ENCODE measurements at regions not wholly inside any gene's neighbourhood (a gene's known extent, or its start where the extent isn't known, plus 50 kb on each side); places are given as distances from the start of the nearest gene placed in this dataset.
"Not testable (repeated sequence)": the region's sequence is repeated elsewhere in the genome, so short reads cannot be mapped to it uniquely, and the experiment has no call there.

- DNase-seq (ENCODE audit: low read depth in 4 of 4, low spot score in 1 of 4): not testable (repeated sequence)
These were observed 325.7 kb upstream of the PIK3R1 start for GRCh38 chr5:67889870-67890269.

DNA sequence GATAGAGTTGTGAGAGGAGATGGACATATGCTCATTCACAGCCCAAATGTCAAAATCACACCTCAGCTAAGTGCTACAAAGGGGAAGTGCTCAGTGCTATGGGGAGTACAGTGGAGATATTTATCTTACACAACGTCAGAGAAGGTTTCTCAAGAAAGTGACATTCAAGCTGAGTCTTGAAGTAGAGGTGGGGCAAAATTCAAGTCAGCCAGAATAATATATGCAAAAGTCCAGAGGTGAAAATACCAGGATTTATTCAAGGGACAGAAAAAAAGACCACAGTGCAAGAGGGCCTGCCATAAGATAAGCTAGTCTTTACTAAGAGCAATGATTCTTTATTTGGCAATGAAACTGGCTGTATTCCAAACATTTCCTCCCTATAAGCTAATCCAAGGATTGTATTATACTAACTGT lies 327.8 kb upstream of the PIK3R1 start:
- no peak for DNase-seq (ENCODE audit: low read depth in 4 of 4, low spot score in 1 of 4)

- no peak for DNase-seq (ENCODE audit: low read depth in 4 of 4, low spot score in 1 of 4)
These were observed 328.8 kb upstream of the PIK3R1 start for GRCh38 chr5:67886761-67887160.

DNA sequence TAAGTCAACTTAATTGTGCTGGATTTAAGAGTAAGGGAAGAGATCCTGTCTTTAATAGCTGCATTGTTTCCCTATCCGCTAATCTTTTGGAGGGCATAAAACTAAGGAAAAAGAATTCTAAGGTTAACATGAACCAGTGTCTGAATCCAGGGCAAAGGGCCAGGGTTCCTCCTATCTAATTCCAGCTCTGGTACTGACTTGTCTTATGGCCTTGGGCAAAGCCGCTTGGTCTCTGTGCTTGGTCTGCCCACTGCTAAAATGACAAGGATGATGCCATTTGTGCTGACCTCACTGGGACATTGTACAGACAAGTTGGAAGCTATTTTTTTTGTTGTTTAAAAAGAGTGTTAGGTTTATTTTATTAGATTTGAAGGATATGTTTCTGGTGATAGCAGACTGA lies 334.7 kb upstream of the PIK3R1 start:
- DNase-seq (ENCODE audit: low read depth in 4 of 4, low spot score in 1 of 4): no peak

- DNase-seq (ENCODE audit: low read depth in 4 of 4, low spot score in 1 of 4): no peak
These were observed 335.1 kb upstream of the PIK3R1 start for GRCh38 chr5:67880511-67880805.

DNA sequence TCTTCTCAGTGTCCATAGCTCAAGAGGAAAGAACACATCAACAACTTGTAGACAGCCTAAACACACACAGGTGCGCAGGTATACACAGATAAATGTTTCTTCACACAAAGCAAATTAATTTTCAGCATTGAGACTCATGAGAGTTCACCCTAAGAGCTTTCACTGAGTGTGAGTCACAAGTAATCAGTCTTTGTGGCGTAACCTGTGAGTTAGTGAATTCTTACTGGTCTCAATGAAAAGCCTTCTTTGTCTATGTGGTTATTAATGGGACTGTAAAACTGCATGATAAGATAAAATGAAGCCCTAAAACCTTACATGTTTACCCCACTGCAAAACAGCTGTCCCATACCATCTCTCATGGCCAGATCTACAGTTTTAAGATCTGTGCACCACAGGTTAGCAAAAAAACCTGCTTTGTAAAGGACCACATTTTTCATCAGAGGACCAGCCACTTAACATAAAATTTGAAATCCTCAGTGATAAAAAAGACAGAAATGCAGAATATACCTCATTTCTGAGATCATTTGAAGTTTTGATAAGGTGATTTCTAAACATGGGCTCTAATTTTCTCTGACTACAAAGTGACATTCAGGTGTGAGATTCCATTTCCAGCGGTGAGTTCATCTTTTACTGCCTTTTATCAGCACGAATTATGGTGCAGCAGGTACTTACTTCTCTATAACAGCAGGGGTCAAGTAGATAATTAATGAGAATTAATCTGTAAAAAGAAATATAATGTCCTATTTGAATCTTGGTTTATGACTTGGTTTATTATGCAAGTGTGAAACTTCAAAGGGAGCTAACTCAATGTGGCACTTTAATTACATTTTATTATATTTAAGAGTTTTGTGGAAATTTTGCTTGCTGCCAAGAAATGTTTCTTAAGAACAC lies 335.7 kb upstream of the PIK3R1 start:
- no peak for DNase-seq (ENCODE audit: low read depth in 4 of 4, low spot score in 1 of 4)

- no peak for DNase-seq (ENCODE audit: low read depth in 4 of 4, low spot score in 1 of 4)
These were observed 336.6 kb upstream of the PIK3R1 start for GRCh38 chr5:67878933-67879332.

GRCh38 chr5:67876371-67876770 lies 339.2 kb upstream of the PIK3R1 start:
- DNase-seq (ENCODE audit: low read depth in 4 of 4, low spot score in 1 of 4): no peak

GRCh38 chr5:67875601-67876000 lies 340.0 kb upstream of the PIK3R1 start:
- DNase-seq (ENCODE audit: low read depth in 4 of 4, low spot score in 1 of 4): no peak

GRCh38 chr5:67873935-67874334 lies 341.6 kb upstream of the PIK3R1 start:
- no peak for DNase-seq (ENCODE audit: low read depth in 4 of 4, low spot score in 1 of 4)

- DNase-seq (ENCODE audit: low read depth in 4 of 4, low spot score in 1 of 4): no peak
These were observed 344.9 kb upstream of the PIK3R1 start for GRCh38 chr5:67870662-67871061.

GRCh38 chr5:67864335-67864734 lies 351.2 kb upstream of the PIK3R1 start:
- DNase-seq (ENCODE audit: low read depth in 4 of 4, low spot score in 1 of 4): not testable (repeated sequence)

DNA sequence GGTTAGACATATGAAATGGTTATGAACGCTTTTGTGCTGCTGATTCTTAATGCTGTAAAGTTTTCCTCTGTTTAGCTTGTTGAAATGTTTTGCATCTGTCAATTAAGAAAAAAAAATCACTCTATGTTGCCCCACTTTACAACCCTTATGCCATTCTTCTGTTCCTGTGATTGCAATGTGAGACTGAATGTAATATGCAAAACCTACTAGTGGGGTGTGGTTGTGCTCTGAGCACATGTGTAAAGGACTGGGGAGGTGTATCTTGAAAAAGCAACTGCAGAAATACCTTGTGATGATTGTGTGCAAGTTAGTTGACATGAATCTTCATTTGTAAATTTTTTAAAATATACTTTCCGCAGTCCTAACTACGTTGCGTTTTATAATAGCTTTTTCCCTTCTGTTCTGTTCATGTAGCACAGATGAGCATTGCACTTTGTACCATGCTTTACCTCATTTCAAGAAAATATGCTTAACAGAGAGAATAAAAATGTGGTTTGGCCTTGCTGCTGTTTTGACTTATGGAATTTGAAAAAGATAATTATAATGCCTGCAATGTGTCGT lies 357.0 kb upstream of the PIK3R1 start:
- no peak for DNase-seq (ENCODE audit: low read depth in 4 of 4, low spot score in 1 of 4)

- no peak for DNase-seq (ENCODE audit: low read depth in 4 of 4, low spot score in 1 of 4)
These were observed 358.1 kb upstream of the PIK3R1 start for GRCh38 chr5:67857502-67857901.

- DNase-seq (ENCODE audit: low read depth in 4 of 4, low spot score in 1 of 4): no peak
These were observed 360.0 kb upstream of the PIK3R1 start for GRCh38 chr5:67855523-67855922.

- DNase-seq (ENCODE audit: low read depth in 4 of 4, low spot score in 1 of 4): not testable (repeated sequence)
These were observed 364.6 kb upstream of the PIK3R1 start for GRCh38 chr5:67850906-67851305.

GRCh38 chr5:67844924-67845323 lies 370.6 kb upstream of the PIK3R1 start:
- DNase-seq (ENCODE audit: low read depth in 4 of 4, low spot score in 1 of 4): no peak

DNA sequence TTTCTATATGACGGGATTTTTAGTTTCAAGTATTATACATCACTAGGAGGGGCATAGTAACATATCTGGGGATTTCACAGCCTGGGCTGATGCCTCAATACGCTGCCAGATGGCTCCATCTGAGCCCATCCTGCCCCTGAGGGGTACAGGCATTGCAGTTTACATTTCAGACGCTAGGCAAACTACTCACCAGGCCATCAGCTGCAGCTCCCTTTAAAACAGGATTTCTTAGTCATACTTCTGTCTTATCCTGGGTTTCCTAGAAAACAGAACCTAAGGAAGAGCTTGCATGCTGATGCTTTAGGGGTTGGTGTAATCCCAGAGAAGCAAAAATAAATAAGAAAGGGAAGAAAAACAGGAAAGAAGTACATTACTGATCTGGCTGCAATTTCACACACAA lies 372.8 kb upstream of the PIK3R1 start:
- no peak for DNase-seq (ENCODE audit: low read depth in 4 of 4, low spot score in 1 of 4)

DNA sequence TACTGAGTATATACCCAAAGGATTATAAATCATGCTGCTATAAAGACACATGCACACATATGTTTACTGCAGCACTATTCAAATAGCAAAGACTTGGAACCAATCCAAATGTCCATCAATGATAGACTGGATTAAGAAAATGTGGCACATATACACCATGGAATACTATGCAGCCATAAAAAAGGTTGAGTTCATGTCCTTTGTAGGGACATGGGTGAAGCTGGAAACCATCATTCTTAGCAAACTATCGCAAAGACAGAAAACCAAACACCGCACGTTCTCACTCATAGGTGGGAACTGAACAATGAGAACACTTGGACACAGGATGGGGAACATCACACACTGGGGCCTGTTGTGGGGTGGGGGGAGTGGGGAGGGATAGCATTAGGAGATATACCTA lies 378.3 kb upstream of the PIK3R1 start:
- DNase-seq (ENCODE audit: low read depth in 4 of 4, low spot score in 1 of 4): not testable (repeated sequence)

GRCh38 chr5:67836496-67836895 lies 379.1 kb upstream of the PIK3R1 start:
- DNase-seq (ENCODE audit: low read depth in 4 of 4, low spot score in 1 of 4): not testable (repeated sequence)

DNA sequence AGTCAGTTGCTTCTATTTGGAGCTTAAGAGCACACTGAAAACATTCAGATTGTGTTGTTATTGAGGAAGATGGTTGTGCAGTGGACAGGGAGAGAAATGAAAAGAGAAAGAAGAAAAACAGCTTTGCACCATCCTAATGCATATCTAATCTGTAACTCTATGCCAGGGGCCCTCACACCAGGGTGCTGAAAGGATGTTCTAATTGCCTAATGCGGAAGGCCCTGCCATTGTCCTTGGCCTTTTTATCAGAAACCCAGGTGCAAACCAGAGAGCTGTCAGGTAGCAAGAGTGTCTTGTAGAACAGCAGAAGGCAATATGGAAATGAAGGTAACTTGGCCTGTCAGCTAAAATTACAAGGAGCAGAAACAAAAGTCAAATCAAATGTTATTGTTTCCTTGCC lies 384.5 kb upstream of the PIK3R1 start:
- no peak for DNase-seq (ENCODE audit: low read depth in 4 of 4, low spot score in 1 of 4)

DNA sequence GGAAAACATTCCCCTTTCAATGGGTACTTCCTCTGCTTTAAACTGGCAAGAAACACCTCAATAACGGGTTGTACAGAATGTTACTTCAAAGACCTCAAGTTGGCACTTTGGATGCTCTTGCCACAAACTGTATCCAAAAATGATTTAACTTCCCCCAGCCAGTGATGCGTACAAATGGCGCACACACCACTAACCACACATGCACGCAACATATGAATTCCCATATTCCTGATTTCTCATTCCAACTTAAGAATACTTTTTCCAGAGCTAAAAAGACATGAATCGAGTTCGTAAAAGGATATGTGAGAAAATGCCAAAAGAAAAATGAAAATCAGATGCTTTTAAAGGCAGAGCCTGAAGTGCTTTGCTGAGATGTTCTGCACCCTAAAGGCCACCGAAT lies 388.0 kb upstream of the PIK3R1 start:
- DNase-seq (ENCODE audit: low read depth in 4 of 4, low spot score in 1 of 4): no peak

- no peak for DNase-seq (ENCODE audit: low read depth in 4 of 4, low spot score in 1 of 4)
These were observed 390.7 kb upstream of the PIK3R1 start for GRCh38 chr5:67824852-67825251.
